Esophagus squamous epithelium (tissue), 5 donors: ENCODE measurements at regions not wholly inside any gene's neighbourhood (a gene's known extent, or its start where the extent isn't known, plus 50 kb on each side); places are given as distances from the start of the nearest gene placed in this dataset.

Experiments used
- DNase-seq: peaks from one replicate; lab custom pipeline; 2025; lab: John Stamatoyannopoulos, UW
- H3K27ac ChIP-seq, 4 donors: fragments of 200-600 bp; sonication (generic); one replicate each; pipeline ENCODE4 v1.5.1; 2016 to 2019; ENCODE audit warnings: mild to moderate bottlenecking in 1 of 4
- H3K27me3 ChIP-seq, 4 donors: fragments of 200-600 bp; sonication (generic); 1 replicate in 3 of 4; 2 replicates in 1 of 4; pipeline versions ENCODE4 v1.5.1 to v1.6.0; 2017 to 2021; ENCODE audit warnings: antibody characterized with exemption in 1 of 4
- H3K36me3 ChIP-seq, 3 donors: fragments of 200-600 bp; sonication (generic); one replicate each; pipeline ENCODE4 v1.5.1; 2016 to 2019
- H3K4me1 ChIP-seq, 3 donors: fragments of 200-600 bp; sonication (generic); one replicate each; pipeline ENCODE4 v1.5.1; 2017 to 2019
- H3K4me3 ChIP-seq, 4 donors: fragments of 200-600 bp; sonication (generic); 1 replicate in 3 of 4; 2 replicates in 1 of 4; pipeline ENCODE4 v1.5.1; 2016 to 2019; ENCODE audit warnings: mild to moderate bottlenecking in 2 of 4, moderate library complexity in 1 of 4
- H3K9me3 ChIP-seq, 3 donors: fragments of 200-600 bp; sonication (generic); one replicate each; pipeline ENCODE4 v1.5.1; 2016 to 2019
- CTCF ChIP-seq, 6 experiments: fragments of 450-650 bp in 4 of 6; fragments of 200-600 bp in 2 of 6; sonication (generic) in 2 of 6; IDR thresholded peaks; one replicate each; pipeline ENCODE4 v1.5.1; 2016 to 2019; ENCODE audit warnings: antibody characterized with exemption in 6 of 6, mild to moderate bottlenecking in 4 of 6, moderate library complexity in 4 of 6
- POLR2A ChIP-seq, 4 donors: fragments of 450-650 bp; IDR thresholded peaks; one replicate each; pipeline ENCODE4 v1.6.1; 2017; ENCODE audit warnings: antibody characterized with exemption in 4 of 4, mild to moderate bottlenecking in 4 of 4, moderate library complexity in 3 of 4
- WGBS, 2 donors: methylation state at CpG; one replicate each; pipeline ENCODE4 v1.1.5; 2018; 5-methylcytosine and 5-hydroxymethylcytosine counted together
- intact Hi-C: fragments of 100-400 bp; cut with DNase I; formaldehyde crosslinking; loops from one replicate; pipeline ENCODE4 v1.15.0; 2022
- donor health status: DM: yes; HTN: yes; CAD: no.

GRCh38 chr18:78793313-78794070 lies 186.1 kb upstream of the SALL3 start:
- intact Hi-C loops, result no loop called here
- Histone ChIP-seq H3K36me3 (no peaks in the 10 kb centered on the region), H3K4me3 (no peak overlapping the region), H3K27me3 (no peaks in the 10 kb centered on the region), H3K9me3 (no peaks in the 10 kb centered on the region), H3K4me1 (no peaks in the 10 kb centered on the region), H3K27ac (no peak overlapping the region)
- WGBS, 2 donors, result 71 to 73% methylated on average over 12 to 16 of the region's 19 CpGs
- no peak for DNase-seq
- TF ChIP-seq CTCF (IDR thresholded peaks at IDR 0.05) (no peak), POLR2A (IDR thresholded peaks at IDR 0.05) (no peak)

- Histone ChIP-seq H3K27ac (no peak overlapping the region), H3K36me3 (no peaks in the 10 kb centered on the region), H3K4me1 (no peaks in the 10 kb centered on the region), H3K4me3 (no peak overlapping the region), H3K9me3 (no peaks in the 10 kb centered on the region), H3K27me3 (no peaks in the 10 kb centered on the region)
- WGBS, 2 donors, result 20 to 100% methylated on average over 1 to 2 of the region's 7 CpGs
- no peak for DNase-seq
- intact Hi-C loops, result no loop called here
- TF ChIP-seq CTCF (IDR thresholded peaks at IDR 0.05) (no peak), POLR2A (IDR thresholded peaks at IDR 0.05) (no peak)
Measured at GRCh38 chr18:78794071-78794430, 185.6 kb upstream of the SALL3 start.

- Histone ChIP-seq H3K27me3 (peaks cover 0 to 3% (median 0%) of the 10 kb centered on the region in 4 donors), H3K36me3 (no peaks in the 10 kb centered on the region), H3K4me1 (no peaks in the 10 kb centered on the region), H3K27ac (no peak overlapping the region), H3K9me3 (no peaks in the 10 kb centered on the region), H3K4me3 (no peak overlapping the region)
- no peak for DNase-seq
- TF ChIP-seq CTCF (IDR thresholded peaks at IDR 0.05) (no peak), POLR2A (IDR thresholded peaks at IDR 0.05) (no peak)
- intact Hi-C loops, result no loop called here
- WGBS, 2 donors, result 90 to 92% methylated on average over 58 to 60 of the region's 67 CpGs
Measured at GRCh38 chr18:78796693-78797455, 182.7 kb upstream of the SALL3 start.

- no peak overlapping the region for H3K4me3 ChIP-seq
- no peak for DNase-seq
- intact Hi-C loops, result no loop called here
- no peaks in the 10 kb centered on the region for H3K36me3 ChIP-seq
- no peak overlapping the region for H3K27ac ChIP-seq
- TF ChIP-seq POLR2A (IDR thresholded peaks at IDR 0.05) (no peak), CTCF (IDR thresholded peaks at IDR 0.05) (no peak)
- no peaks in the 10 kb centered on the region for H3K9me3 ChIP-seq
- peaks cover 0 to 3% (median 0%) of the 10 kb centered on the region in 4 donors for H3K27me3 ChIP-seq
- H3K4me1 ChIP-seq, result no peaks in the 10 kb centered on the region
- 86 to 88% methylated on average over 11 of the region's 11 CpGs for WGBS, 2 donors
Measured at GRCh38 chr18:78797499-78797898, 182.1 kb upstream of the SALL3 start.
